SU-DHL-6 (cell line): ENCODE measurements at regions not wholly inside any gene's neighbourhood (a gene's known extent, or its start where the extent isn't known, plus 50 kb on each side); places are given as distances from the start of the nearest gene placed in this dataset.

Source experiments
- CTCF ChIP-seq: fragments of 200-600 bp; sonication (generic); IDR thresholded peaks from one replicate; pipeline ENCODE4 v1.5.1; 2017; ENCODE audit warnings: antibody characterized with exemption, mild to moderate bottlenecking, low read length, moderate library complexity; ENCODE audit not compliant: insufficient read depth, poor library complexity, severe bottlenecking
- EZH2phosphoT487 ChIP-seq: fragments of 200-600 bp; sonication (generic), shearing (Covaris generic); conservative IDR thresholded peaks from 2 replicates; pipeline ENCODE4 v1.6.1; 2018; ENCODE audit warnings: mild to moderate bottlenecking, antibody characterized with exemption, low read length, moderate library complexity, mixed read lengths

GRCh38 chr7:153090209-153090608, 330.7 kb downstream of the ACTR3B start:
- no peak for TF ChIP-seq EZH2phosphoT487
- no peak for TF ChIP-seq CTCF
